Right lobe of liver (tissue), 6 donors: ENCODE measurements at regions not wholly inside any gene's neighbourhood (a gene's known extent, or its start where the extent isn't known, plus 50 kb on each side); places are given as distances from the start of the nearest gene placed in this dataset.
"Not testable (repeated sequence)": the region's sequence is repeated elsewhere in the genome, so short reads cannot be mapped to it uniquely, and the experiment has no call there.

Experiments
- ATAC-seq, 4 donors: fragments of 200-7000 bp; cut with Tn5 transposase; one replicate each; pipeline ENCODE4 v1.9.1; 2020; ENCODE audit warnings: mild to moderate bottlenecking in 4 of 4, moderate library complexity in 4 of 4
- DNase-seq, 3 donors: peaks; one replicate each; pipeline ENCODE4 v3.0.0-alpha.2; 2020
- H3K27ac ChIP-seq, 3 donors: fragments of 200-600 bp; one replicate each; pipeline ENCODE4 v1.8.0; 2022
- H3K27me3 ChIP-seq, 2 donors: fragments of 200-600 bp; one replicate each; pipeline ENCODE4 v1.8.0; 2022
- H3K36me3 ChIP-seq, 4 donors: fragments of 200-600 bp; sonication (generic) in 1 of 4; one replicate each; pipeline versions ENCODE4 v1.5.1 to v1.8.0; 2017 to 2022; ENCODE audit warnings: control low read depth in 1 of 4
- H3K4me1 ChIP-seq, 4 donors: fragments of 200-600 bp; sonication (generic) in 1 of 4; one replicate each; pipeline versions ENCODE4 v1.5.1 to v1.8.0; 2017 to 2022; ENCODE audit warnings: control low read depth in 1 of 4
- H3K4me3 ChIP-seq, 3 donors: fragments of 200-600 bp; one replicate each; pipeline ENCODE4 v1.8.0; 2022
- H3K9me3 ChIP-seq, 4 donors: fragments of 200-600 bp; sonication (generic) in 1 of 4; one replicate each; pipeline versions ENCODE4 v1.5.1 to v1.8.0; 2017 to 2022; ENCODE audit warnings: control low read depth in 1 of 4
- POLR2A ChIP-seq: fragments of 450-650 bp; IDR thresholded peaks from one replicate; pipeline ENCODE4 v1.6.1; 2017; ENCODE audit warnings: antibody characterized with exemption, mild to moderate bottlenecking
- WGBS: methylation state at CpG from one replicate; pipeline ENCODE4 v1.1.6; 2018; ENCODE audit warnings: low coverage, low lambda C conversion rate; ENCODE audit not compliant: insufficient coverage; ENCODE audit errors: missing lambda C conversion rate; 5-methylcytosine and 5-hydroxymethylcytosine counted together
- intact Hi-C, 2 donors: fragments of 100-400 bp; cut with DNase I; formaldehyde crosslinking; loops; one replicate each; pipeline versions ENCODE4 v1.11.2 to v1.14.1; 2022
- TF ChIP-seq, protein P1 (sequence below), 4 donors: fragments of 200-600 bp in 3 of 4; fragments of 450-650 bp in 1 of 4; IDR thresholded peaks; one replicate each; pipeline versions ENCODE4 v1.5.1 to v1.8.0; 2016 to 2022; ENCODE audit warnings: antibody characterized with exemption in 4 of 4, mild to moderate bottlenecking in 2 of 4
- donor health status: DM: no; HTN: yes; CAD: no.
- donor health status: DM: no; HTN: no; CAD: no.
- donor health status: DM: no; HTN: no; CAD: no.
- donor health status: DM: no; HTN: yes; CAD: no.
- donor health status: DM: no; HTN: yes; CAD: no.

DNA sequence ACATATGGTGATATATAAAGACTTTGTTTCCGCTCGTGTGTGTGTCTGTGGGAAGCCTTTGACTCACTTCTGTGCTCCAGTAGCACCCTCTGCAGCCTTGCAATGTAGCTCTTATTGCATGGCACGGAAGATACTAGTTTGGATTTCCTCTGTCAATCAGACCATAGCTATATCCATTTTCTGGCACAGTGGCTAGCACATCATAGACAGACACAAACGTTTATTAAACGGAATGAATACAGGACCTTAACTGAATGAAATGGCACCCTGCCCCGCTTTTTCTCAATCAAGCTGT, 124.0 kb upstream of the PTPN20 start:
- peaks cover 0 to 4% (median 0%) of the 10 kb centered on the region in 4 donors for H3K4me1 ChIP-seq
- H3K27ac ChIP-seq, result peak overlapping the region; percentile 58 to 73 (median 66)
- peak overlapping the region; percentile 61 to 68 (median 65) for H3K4me3 ChIP-seq
- peak; percentile 36 to 71 (median 56) for ATAC-seq
- no peaks in the 10 kb centered on the region for H3K27me3 ChIP-seq
- no peak for TF ChIP-seq POLR2A
- TF ChIP-seq, protein P1, sequence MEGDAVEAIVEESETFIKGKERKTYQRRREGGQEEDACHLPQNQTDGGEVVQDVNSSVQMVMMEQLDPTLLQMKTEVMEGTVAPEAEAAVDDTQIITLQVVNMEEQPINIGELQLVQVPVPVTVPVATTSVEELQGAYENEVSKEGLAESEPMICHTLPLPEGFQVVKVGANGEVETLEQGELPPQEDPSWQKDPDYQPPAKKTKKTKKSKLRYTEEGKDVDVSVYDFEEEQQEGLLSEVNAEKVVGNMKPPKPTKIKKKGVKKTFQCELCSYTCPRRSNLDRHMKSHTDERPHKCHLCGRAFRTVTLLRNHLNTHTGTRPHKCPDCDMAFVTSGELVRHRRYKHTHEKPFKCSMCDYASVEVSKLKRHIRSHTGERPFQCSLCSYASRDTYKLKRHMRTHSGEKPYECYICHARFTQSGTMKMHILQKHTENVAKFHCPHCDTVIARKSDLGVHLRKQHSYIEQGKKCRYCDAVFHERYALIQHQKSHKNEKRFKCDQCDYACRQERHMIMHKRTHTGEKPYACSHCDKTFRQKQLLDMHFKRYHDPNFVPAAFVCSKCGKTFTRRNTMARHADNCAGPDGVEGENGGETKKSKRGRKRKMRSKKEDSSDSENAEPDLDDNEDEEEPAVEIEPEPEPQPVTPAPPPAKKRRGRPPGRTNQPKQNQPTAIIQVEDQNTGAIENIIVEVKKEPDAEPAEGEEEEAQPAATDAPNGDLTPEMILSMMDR (IDR thresholded peaks at IDR 0.05), result peak in 3 of 4 donors; percentile 30 to 33 (median 33)
- WGBS, result 2% methylated on average over 6 of the region's 6 CpGs
- DNase-seq, result peak in 1 of 3 donors; percentile 64
- no peaks in the 10 kb centered on the region for H3K9me3 ChIP-seq
- intact Hi-C loops, result no loop called here
- peaks cover 0 to 7% (median 0%) of the 10 kb centered on the region in 4 donors for H3K36me3 ChIP-seq

DNA sequence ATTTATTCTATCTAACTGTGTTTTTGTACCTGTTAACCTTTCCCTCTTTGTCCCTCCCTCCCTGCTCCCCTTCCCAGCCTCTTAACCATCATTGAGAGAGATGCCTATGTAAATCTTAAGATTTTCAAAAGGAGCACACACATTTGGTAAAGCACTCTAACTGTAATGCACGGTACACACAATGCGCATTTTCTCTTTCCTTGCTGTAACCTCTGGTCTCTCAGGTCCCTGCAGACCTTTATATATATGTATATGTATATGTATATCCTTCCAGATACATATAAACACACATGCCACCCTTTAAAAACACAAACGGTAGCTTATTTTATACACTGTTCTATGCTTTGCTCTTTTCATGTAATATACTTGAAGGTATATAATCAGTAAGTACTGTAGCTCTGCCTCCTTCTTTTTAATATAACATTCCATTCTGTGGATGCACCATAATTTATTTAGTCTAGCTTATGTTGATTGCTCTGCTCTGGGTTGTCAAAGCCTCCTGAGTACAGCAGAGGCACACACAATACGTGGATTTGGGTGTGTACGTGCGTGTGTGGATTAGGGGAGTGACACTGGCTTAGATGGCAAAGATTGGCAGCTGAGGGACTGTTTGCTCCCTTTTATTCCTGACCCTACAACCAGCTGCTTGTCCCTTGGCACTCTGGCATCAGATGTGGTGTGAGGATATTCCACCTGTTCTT, 118.4 kb upstream of the PTPN20 start:
- H3K4me1 ChIP-seq, H3K4me3 ChIP-seq, H3K27me3 ChIP-seq, H3K27ac ChIP-seq, ATAC-seq, intact Hi-C loops, DNase-seq, H3K9me3 ChIP-seq, H3K36me3 ChIP-seq: not testable (repeated sequence)
- no CpG with 5 or more reads among the region's 6 CpGs for WGBS

DNA sequence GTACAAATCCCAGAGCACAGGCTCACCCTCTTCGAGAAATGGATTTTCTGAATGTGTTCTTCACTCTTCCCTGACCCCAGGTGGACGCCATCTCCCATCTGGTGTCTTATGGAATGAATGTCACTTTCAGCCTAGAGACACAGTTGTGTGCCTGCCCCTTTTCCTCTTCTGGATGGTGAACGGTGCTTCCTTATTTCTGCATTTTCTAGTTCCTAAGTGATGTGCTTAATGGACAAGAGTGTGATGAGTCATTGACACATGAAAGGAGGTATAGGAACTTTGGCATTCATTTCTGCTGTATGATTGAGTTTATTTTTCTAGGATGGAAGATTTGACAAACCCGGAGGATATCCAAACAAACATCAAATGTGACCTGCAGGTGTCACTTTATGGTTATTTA, 114.9 kb upstream of the PTPN20 start:
- H3K27me3 ChIP-seq, H3K27ac ChIP-seq, H3K36me3 ChIP-seq, H3K9me3 ChIP-seq, ATAC-seq, H3K4me1 ChIP-seq, H3K4me3 ChIP-seq, DNase-seq, intact Hi-C loops: not testable (repeated sequence)
- 76% methylated on average over 4 of the region's 4 CpGs for WGBS

GRCh38 chr10:46802010-46802409, 109.2 kb upstream of the PTPN20 start:
- H3K36me3 ChIP-seq, result peaks cover 0 to 10% (median under 1%) of the 10 kb centered on the region in 4 donors
- WGBS, result 77% methylated on average over 1 of the region's 1 CpG
- H3K4me3 ChIP-seq, H3K4me1 ChIP-seq, intact Hi-C loops, H3K27me3 ChIP-seq, DNase-seq, H3K27ac ChIP-seq, H3K9me3 ChIP-seq, ATAC-seq: not testable (repeated sequence)

- H3K9me3 ChIP-seq, H3K4me3 ChIP-seq, H3K4me1 ChIP-seq, intact Hi-C loops, H3K27ac ChIP-seq, H3K27me3 ChIP-seq, ATAC-seq, DNase-seq: not testable (repeated sequence)
- WGBS, result no CpG with 5 or more reads among the region's 1 CpG
- H3K36me3 ChIP-seq, result peaks cover 0 to 10% (median under 1%) of the 10 kb centered on the region in 4 donors
Observed at GRCh38 chr10:46803082-46803481, 108.1 kb upstream of the PTPN20 start.

DNA sequence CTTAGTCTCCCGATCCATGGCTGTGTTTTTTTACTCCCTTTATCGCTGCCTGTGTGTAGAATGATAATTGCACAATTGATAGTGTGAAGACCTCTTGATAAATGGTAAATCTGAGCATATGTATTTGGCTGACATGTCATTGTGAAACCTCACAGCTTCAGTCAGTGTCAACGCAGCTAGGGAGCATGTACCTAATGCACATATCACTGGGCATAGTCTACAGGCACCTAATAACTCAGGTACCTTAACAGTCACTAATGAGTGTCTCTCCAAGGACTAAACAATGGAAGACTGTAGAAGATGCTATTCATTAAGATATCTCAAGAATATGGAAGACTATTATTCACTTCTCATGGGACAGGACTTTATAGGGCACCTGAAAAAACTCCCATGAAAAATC, 101.0 kb upstream of the PTPN20 start:
- H3K27ac ChIP-seq, H3K27me3 ChIP-seq, intact Hi-C loops, DNase-seq, H3K4me1 ChIP-seq, ATAC-seq, H3K36me3 ChIP-seq, H3K9me3 ChIP-seq, H3K4me3 ChIP-seq: not testable (repeated sequence)
- 83% methylated on average over 1 of the region's 3 CpGs for WGBS

GRCh38 chr10:46816126-46816525, 95.1 kb upstream of the PTPN20 start:
- ATAC-seq, H3K4me3 ChIP-seq, H3K36me3 ChIP-seq, H3K9me3 ChIP-seq, DNase-seq, H3K27ac ChIP-seq, H3K4me1 ChIP-seq, intact Hi-C loops, H3K27me3 ChIP-seq: not testable (repeated sequence)
- no CpG with 5 or more reads among the region's 18 CpGs for WGBS

DNA sequence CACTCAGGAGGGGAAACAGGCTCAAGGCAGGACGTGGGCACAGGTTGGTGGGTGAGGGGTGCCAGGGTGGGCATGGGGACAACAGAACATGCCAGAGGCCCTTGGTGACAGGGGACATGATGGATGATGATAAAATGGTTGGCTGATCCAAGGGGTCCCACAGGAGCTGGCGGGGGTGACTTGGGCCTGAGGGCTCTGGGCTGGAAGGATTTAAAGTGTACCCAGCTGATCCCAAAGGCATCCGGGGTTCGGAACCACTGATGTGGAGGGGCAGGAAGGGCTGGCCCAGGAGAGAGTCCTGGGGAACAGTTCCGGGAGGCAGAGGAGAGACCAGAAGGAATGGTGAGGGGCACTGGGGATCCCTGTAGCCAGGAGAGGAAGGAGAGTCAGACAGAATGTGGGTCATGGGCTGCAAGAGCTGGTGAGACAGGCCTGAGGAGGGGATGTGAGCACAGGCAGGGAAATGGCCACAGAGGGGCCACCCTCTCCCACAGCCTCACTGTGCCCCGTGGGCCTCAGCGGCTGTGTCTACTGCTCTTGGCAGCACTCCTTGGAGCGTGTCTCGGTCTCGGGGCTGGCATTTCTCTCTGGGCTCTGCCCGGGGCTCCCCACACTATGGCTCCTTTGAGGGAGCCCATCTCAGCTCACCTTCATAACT, 70.7 kb upstream of the PTPN20 start:
- intact Hi-C loops, H3K27ac ChIP-seq, H3K27me3 ChIP-seq, DNase-seq, H3K4me1 ChIP-seq, H3K4me3 ChIP-seq, H3K36me3 ChIP-seq, H3K9me3 ChIP-seq: not testable (repeated sequence)
- 96% methylated on average over 4 of the region's 11 CpGs for WGBS
- peak in 2 of 4 donors; percentile 16 to 46 for ATAC-seq

DNA sequence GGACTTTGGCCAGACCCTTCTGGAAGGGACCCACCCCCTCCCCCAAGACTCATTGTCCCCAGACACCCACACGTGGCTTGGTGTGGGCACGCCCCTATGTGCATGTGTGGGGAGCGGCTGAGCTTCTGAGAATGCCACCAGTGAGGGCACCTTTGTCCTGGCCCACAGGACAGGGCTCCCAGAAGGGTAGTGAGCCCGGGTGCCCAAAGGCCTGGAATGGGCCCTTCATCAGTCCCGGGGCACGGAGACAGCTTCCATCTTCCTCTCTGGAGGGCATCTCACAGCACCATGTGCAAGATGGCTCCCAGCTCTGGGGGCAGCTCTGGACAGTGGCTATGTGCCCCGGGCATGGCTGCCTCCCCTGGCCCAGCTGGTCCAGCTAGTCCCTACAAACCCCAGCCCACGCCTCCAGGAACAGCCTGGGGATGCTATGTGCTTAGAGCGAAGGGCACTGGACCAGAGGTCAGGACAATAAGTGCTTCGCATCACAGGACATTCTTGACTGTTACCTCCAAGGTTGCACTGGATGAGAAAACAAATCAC, 70.1 kb upstream of the PTPN20 start:
- intact Hi-C loops, H3K27ac ChIP-seq, H3K36me3 ChIP-seq, H3K9me3 ChIP-seq, H3K4me3 ChIP-seq, H3K4me1 ChIP-seq, H3K27me3 ChIP-seq: not testable (repeated sequence)
- ATAC-seq (peak in 3 of 4 donors; percentile 17 to 48 (median 21)), DNase-seq (peak in 1 of 3 donors; percentile 16)
- WGBS, result no CpG with 5 or more reads among the region's 10 CpGs

DNA sequence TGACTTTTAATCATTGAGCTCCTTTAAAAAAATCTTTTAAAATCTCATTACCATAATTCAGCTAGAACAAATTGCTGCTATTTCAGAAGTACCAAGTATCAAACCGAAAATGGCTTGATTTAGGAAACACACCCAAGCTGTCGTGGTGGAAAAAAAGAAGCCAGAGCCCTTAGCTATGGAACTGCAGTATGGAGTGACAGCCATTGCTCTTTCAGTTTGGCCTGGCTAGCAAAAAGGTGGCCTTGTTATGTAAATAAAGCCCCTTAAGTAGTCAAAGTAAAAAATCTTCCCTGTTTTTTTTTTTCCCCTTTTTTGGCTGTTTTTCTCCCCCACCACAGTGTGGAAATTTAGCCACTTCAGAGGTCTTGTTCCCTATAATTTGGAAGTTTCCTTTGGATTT, 66.0 kb upstream of the PTPN20 start:
- H3K9me3 ChIP-seq, DNase-seq, H3K36me3 ChIP-seq, ATAC-seq, H3K4me1 ChIP-seq, H3K4me3 ChIP-seq, H3K27me3 ChIP-seq, H3K27ac ChIP-seq, intact Hi-C loops: not testable (repeated sequence)
- 68% methylated on average over 2 of the region's 2 CpGs for WGBS
